ENCODE measurements at regions not wholly inside any gene's neighbourhood (a gene's known extent, or its start where the extent isn't known, plus 50 kb on each side); places are given as distances from the start of the nearest gene placed in this dataset.

- TF ChIP-seq, protein P1, sequence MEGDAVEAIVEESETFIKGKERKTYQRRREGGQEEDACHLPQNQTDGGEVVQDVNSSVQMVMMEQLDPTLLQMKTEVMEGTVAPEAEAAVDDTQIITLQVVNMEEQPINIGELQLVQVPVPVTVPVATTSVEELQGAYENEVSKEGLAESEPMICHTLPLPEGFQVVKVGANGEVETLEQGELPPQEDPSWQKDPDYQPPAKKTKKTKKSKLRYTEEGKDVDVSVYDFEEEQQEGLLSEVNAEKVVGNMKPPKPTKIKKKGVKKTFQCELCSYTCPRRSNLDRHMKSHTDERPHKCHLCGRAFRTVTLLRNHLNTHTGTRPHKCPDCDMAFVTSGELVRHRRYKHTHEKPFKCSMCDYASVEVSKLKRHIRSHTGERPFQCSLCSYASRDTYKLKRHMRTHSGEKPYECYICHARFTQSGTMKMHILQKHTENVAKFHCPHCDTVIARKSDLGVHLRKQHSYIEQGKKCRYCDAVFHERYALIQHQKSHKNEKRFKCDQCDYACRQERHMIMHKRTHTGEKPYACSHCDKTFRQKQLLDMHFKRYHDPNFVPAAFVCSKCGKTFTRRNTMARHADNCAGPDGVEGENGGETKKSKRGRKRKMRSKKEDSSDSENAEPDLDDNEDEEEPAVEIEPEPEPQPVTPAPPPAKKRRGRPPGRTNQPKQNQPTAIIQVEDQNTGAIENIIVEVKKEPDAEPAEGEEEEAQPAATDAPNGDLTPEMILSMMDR (IDR thresholded peaks at IDR 0.05) = no peak
- H3K27me3 ChIP-seq = no peaks in the 10 kb centered on the region
- H3K27ac ChIP-seq = no peak overlapping the region
- no peak overlapping the region for H3K4me3 ChIP-seq
- intact Hi-C loops (cut with DNase I) = no loop called here
- H3K36me3 ChIP-seq = no peaks in the 10 kb centered on the region
- no peak for DNase-seq
- H3K4me1 ChIP-seq = no peaks in the 10 kb centered on the region
- no peaks in the 10 kb centered on the region for H3K9me3 ChIP-seq
- H3K9ac ChIP-seq (ENCODE audit: low read depth in 2 of 2, low read length in 2 of 2) = no peak overlapping the region
These were observed 68.6 kb upstream of the RGL1 start for GRCh38 chr1:183736343-183736742.

DNA sequence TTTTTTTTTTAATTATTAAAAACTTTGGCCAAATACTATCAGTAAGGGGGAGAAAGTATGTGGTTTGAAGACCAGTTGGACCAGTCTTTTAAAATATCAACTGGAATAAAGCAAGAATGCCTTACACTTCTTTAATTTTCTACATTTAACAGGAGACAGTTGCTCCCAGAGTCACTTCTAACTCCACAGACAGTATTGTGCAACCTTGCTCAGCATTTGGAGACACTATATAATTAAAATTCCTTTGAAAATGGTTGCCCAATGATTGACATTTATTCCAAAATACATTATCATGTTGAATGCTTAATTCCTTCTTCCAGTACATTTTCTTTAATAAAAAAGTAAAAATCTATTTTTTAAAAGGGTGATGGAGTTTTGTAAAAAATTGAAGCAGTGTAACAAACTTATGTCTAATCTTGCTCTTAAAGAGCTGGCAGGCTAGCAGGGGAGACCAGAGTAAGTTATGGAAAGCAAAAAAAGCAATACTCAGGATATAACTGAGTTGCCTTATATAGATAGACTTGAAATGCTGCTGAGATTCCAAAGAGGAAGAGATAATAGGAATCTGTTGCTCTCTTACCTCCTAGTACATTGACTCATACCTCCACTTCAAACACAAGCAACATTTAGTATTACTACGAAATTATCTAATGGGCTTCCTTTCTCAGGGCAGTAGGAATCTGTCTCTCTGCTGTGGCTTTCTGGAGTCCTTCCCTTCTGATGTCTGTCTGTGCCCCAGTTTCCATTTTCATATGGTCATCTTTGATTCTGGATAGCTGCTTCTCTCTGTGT lies 69.7 kb upstream of the RGL1 start:
- DNase-seq = no peak
- TF ChIP-seq, protein P1 (IDR thresholded peaks at IDR 0.05) = no peak
- Histone ChIP-seq H3K9me3 (no peaks in the 10 kb centered on the region), H3K27ac (no peak overlapping the region), H3K27me3 (no peaks in the 10 kb centered on the region), H3K4me3 (no peak overlapping the region), H3K4me1 (no peaks in the 10 kb centered on the region), H3K36me3 (no peaks in the 10 kb centered on the region), H3K9ac (ENCODE audit: low read depth in 2 of 2, low read length in 2 of 2) (peak overlapping the region in 1 of 2 donors; percentile 1)
- intact Hi-C loops (cut with DNase I) = no loop called here

- DNase-seq = no peak
These were observed 70.3 kb upstream of the RGL1 start for GRCh38 chr1:183734543-183735036.

DNA sequence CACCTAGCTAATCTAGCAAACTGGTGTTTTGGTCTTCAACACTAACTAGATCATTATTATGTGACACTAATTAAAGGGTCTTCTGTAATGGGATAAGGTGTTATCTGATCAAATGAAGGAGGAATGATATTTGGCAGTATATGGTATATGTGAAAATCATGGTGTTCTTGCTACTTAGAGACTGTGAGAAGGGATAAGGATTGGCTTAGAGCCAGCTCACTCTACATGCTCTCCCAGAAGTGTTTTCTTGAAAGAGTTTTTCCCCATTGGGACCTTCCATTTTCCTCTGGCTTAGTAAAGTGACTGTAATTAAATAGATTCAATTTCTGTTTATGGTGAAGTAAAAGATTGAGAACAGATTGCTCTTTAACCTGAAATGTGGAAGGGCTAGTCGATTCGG lies 71.2 kb upstream of the RGL1 start:
- no peaks in the 10 kb centered on the region for H3K36me3 ChIP-seq
- H3K9me3 ChIP-seq = no peaks in the 10 kb centered on the region
- no peaks in the 10 kb centered on the region for H3K27me3 ChIP-seq
- TF ChIP-seq, protein P1 (IDR thresholded peaks at IDR 0.05) = no peak
- no peak overlapping the region for H3K4me3 ChIP-seq
- no peak for DNase-seq
- no peaks in the 10 kb centered on the region for H3K4me1 ChIP-seq
- H3K27ac ChIP-seq = no peak overlapping the region
- intact Hi-C loops (cut with DNase I) = no loop called here
- no peak overlapping the region for H3K9ac ChIP-seq (ENCODE audit: low read depth in 2 of 2, low read length in 2 of 2)

More at GRCh38 chr1:183734543-183735036, 70.3 kb upstream of the RGL1 start:
- Histone ChIP-seq H3K9ac (ENCODE audit: low read depth in 2 of 2, low read length in 2 of 2) (no peak overlapping the region), H3K9me3 (no peaks in the 10 kb centered on the region), H3K36me3 (no peaks in the 10 kb centered on the region), H3K4me1 (no peaks in the 10 kb centered on the region), H3K27me3 (no peaks in the 10 kb centered on the region), H3K27ac (no peak overlapping the region), H3K4me3 (no peak overlapping the region)
- intact Hi-C loops (cut with DNase I) = no loop called here
- TF ChIP-seq, protein P1 (IDR thresholded peaks at IDR 0.05) = no peak

DNA sequence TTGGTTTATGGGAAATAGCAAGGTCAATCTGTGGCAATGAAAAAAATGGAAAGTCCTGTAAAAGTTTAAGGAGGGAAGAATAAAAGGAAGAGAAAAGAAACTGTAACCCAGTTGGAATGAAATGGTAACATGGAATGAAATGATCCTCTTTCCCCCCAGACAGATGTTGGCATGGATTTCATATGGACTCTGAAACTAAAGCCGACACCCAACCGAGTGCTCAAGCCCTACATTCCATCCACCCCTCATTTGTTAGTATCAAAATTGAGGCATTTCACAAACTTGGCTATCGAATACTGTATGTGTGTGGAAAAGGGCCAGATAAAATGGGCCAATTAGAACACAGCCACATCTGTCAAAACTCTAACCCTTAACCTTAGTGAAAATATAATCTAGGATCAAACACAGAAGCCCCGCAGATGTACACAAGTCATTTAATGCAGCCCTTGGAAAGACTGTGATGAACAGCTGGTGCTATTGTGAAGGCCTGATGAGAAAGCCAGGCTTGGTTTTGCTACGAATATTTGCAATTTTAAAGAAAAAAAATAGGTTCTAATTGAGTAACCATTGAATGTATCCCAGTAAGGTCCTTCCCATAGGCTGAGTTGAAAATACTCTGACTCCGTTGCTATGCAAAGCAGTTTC lies 72.6 kb upstream of the RGL1 start:
- intact Hi-C loops (cut with DNase I) = no loop called here
- no peak overlapping the region for H3K27ac ChIP-seq
- no peaks in the 10 kb centered on the region for H3K36me3 ChIP-seq
- no peaks in the 10 kb centered on the region for H3K4me1 ChIP-seq
- DNase-seq = no peak
- H3K4me3 ChIP-seq = no peak overlapping the region
- TF ChIP-seq, protein P1 (IDR thresholded peaks at IDR 0.05) = no peak
- H3K27me3 ChIP-seq = no peaks in the 10 kb centered on the region
- H3K9ac ChIP-seq (ENCODE audit: low read depth in 2 of 2, low read length in 2 of 2) = no peak overlapping the region
- no peaks in the 10 kb centered on the region for H3K9me3 ChIP-seq

Measured in colonic mucosa (tissue), 4 donors.